ENCODE measurements at regions not wholly inside any gene's neighbourhood (a gene's known extent, or its start where the extent isn't known, plus 50 kb on each side); places are given as distances from the start of the nearest gene placed in this dataset.

DNA sequence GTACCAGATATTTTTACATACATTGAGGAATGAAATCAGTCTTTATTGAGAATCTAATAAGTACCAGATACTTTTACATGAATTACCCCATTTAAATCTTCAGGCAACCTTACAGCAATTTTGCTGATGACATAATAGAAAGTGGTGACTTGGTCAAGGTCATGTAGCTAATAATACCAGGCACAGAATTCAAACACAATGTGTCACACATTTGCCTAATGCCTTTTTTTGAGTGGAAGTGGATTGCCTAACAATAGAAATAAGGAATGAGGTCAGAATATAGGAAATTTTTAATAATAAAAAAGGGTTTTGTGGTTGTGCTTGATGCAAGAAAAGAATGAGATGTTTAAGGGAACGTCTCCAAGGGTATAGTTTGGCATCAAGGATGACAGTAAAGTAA lies 466.6 kb upstream of the IGFBP3 start:
- ChIA-PET SMC1A (ENCODE audit: uncharacterized antibody, unreplicated experiment) (interaction anchor here (0.8 to 1.4 kb wide), 4 partner anchors 9 to 28 kb away, joined by 3 to 5 read pairs (median 3); no protein-coding TSS in a partner anchor), CTCF (no interaction called here), POLR2A (no interaction called here), RAD21 (ENCODE audit: unreplicated experiment) (interaction anchor here (0.8 kb wide), 2 partner anchors 99 to 227 kb away, joined by 3 read pairs; no protein-coding TSS in a partner anchor)
- H3K4me2 ChIP-seq (ENCODE audit: control insufficient read depth, insufficient read depth) = no peak overlapping the region
- no peak overlapping the region for H2AFZ ChIP-seq (ENCODE audit: control insufficient read depth, low read depth, low read length)
- H3K27me3 ChIP-seq (replicated peaks in 1 of 2; ENCODE audit: control insufficient read depth in 2 of 2, insufficient read depth in 2 of 2, low read length in 1 of 2) = no peaks in the 10 kb centered on the region
- no TSS peak for BruUV-seq (replicated peaks)
- H3K79me2 ChIP-seq (ENCODE audit: control insufficient read depth, insufficient read depth, low read length) = no peaks in the 10 kb centered on the region
- ATAC-seq (no peak), FAIRE-seq (no peak), DNase-seq (ENCODE audit: low read depth, low spot score) (no peak)
- no peaks in the 10 kb centered on the region for H3K4me1 ChIP-seq (ENCODE audit: control insufficient read depth, insufficient read depth, low read length)
- no peaks in the 10 kb centered on the region for H3K36me3 ChIP-seq (ENCODE audit: control insufficient read depth in 2 of 2, insufficient read depth in 2 of 2, low read length in 1 of 2)
- in situ Hi-C loops (cut with MboI) = no loop called here
- WGBS (ENCODE audit: insufficient coverage, insufficient replicate concordance, low lambda C conversion rate, missing lambda C conversion rate) = 0% methylated on average over 1 of the region's 1 CpG
- no peak overlapping the region for H3K9ac ChIP-seq (ENCODE audit: control insufficient read depth, insufficient read depth, low read length)
- no peaks in the 10 kb centered on the region for H3K9me3 ChIP-seq (replicated peaks; ENCODE audit: control insufficient read depth, insufficient read depth, low read length)
- no peak overlapping the region for H3K27ac ChIP-seq (ENCODE audit: control insufficient read depth, insufficient read depth)
- TF ChIP-seq, protein P1, sequence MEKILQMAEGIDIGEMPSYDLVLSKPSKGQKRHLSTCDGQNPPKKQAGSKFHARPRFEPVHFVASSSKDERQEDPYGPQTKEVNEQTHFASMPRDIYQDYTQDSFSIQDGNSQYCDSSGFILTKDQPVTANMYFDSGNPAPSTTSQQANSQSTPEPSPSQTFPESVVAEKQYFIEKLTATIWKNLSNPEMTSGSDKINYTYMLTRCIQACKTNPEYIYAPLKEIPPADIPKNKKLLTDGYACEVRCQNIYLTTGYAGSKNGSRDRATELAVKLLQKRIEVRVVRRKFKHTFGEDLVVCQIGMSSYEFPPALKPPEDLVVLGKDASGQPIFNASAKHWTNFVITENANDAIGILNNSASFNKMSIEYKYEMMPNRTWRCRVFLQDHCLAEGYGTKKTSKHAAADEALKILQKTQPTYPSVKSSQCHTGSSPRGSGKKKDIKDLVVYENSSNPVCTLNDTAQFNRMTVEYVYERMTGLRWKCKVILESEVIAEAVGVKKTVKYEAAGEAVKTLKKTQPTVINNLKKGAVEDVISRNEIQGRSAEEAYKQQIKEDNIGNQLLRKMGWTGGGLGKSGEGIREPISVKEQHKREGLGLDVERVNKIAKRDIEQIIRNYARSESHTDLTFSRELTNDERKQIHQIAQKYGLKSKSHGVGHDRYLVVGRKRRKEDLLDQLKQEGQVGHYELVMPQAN (conservative IDR thresholded peaks at IDR 0.05) = no peak
- TF ChIP-seq MXI1 (IDR thresholded peaks at IDR 0.05; ENCODE audit: low read depth, low read length) (no peak), TAF1 (IDR thresholded peaks at IDR 0.05; ENCODE audit: borderline replicate concordance, low read depth, low read length) (no peak), KDM1A (IDR thresholded peaks at IDR 0.05; ENCODE audit: borderline replicate concordance) (no peak), SRF (IDR thresholded peaks at IDR 0.05; ENCODE audit: low read depth in 2 of 2, low read length in 2 of 2) (no peak), CEBPB (IDR thresholded peaks at IDR 0.05; ENCODE audit: borderline replicate concordance in 1 of 2, low read depth in 2 of 2, low read length in 2 of 2) (no peak)
- TF ChIP-seq, protein P2, sequence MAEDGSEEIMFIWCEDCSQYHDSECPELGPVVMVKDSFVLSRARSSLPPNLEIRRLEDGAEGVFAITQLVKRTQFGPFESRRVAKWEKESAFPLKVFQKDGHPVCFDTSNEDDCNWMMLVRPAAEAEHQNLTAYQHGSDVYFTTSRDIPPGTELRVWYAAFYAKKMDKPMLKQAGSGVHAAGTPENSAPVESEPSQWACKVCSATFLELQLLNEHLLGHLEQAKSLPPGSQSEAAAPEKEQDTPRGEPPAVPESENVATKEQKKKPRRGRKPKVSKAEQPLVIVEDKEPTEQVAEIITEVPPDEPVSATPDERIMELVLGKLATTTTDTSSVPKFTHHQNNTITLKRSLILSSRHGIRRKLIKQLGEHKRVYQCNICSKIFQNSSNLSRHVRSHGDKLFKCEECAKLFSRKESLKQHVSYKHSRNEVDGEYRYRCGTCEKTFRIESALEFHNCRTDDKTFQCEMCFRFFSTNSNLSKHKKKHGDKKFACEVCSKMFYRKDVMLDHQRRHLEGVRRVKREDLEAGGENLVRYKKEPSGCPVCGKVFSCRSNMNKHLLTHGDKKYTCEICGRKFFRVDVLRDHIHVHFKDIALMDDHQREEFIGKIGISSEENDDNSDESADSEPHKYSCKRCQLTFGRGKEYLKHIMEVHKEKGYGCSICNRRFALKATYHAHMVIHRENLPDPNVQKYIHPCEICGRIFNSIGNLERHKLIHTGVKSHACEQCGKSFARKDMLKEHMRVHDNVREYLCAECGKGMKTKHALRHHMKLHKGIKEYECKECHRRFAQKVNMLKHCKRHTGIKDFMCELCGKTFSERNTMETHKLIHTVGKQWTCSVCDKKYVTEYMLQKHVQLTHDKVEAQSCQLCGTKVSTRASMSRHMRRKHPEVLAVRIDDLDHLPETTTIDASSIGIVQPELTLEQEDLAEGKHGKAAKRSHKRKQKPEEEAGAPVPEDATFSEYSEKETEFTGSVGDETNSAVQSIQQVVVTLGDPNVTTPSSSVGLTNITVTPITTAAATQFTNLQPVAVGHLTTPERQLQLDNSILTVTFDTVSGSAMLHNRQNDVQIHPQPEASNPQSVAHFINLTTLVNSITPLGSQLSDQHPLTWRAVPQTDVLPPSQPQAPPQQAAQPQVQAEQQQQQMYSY (CRISPR knock-in tag; IDR thresholded peaks at IDR 0.05) = no peak
- TF ChIP-seq, protein P3, sequence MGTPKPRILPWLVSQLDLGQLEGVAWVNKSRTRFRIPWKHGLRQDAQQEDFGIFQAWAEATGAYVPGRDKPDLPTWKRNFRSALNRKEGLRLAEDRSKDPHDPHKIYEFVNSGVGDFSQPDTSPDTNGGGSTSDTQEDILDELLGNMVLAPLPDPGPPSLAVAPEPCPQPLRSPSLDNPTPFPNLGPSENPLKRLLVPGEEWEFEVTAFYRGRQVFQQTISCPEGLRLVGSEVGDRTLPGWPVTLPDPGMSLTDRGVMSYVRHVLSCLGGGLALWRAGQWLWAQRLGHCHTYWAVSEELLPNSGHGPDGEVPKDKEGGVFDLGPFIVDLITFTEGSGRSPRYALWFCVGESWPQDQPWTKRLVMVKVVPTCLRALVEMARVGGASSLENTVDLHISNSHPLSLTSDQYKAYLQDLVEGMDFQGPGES (IDR thresholded peaks at IDR 0.05) = no peak
- no peak overlapping the region for H3K4me3 ChIP-seq
- no peaks in the 10 kb centered on the region for H4K20me1 ChIP-seq (ENCODE audit: control insufficient read depth, insufficient read depth)
- intact Hi-C loops (cut with micrococcal nuclease; ENCODE audit: unreplicated experiment) = no loop called here
